PFSK-1 (cell line): ENCODE measurements at regions not wholly inside any gene's neighbourhood (a gene's known extent, or its start where the extent isn't known, plus 50 kb on each side); places are given as distances from the start of the nearest gene placed in this dataset.

Experiments
- FOXP2 ChIP-seq: optimal IDR thresholded peaks from 2 replicates; pipeline ENCODE3; 2011; ENCODE audit warnings: borderline replicate concordance, control low read depth, inconsistent platforms; ENCODE audit not compliant: insufficient read depth; ENCODE audit errors: extremely low read length, extremely low read depth
- POLR2AphosphoS5 ChIP-seq: IDR thresholded peaks from 2 replicates; pipeline ENCODE4 v1.6.1; 2012; ENCODE audit warnings: low read depth, mild to moderate bottlenecking, control low read depth, low read length, moderate library complexity
- SIN3A ChIP-seq: IDR thresholded peaks from 2 replicates; pipeline ENCODE4 v1.6.1; 2012; ENCODE audit warnings: mild to moderate bottlenecking, low read length, moderate library complexity, borderline replicate concordance; ENCODE audit not compliant: insufficient read depth
- TAF1 ChIP-seq: IDR thresholded peaks from 2 replicates; pipeline ENCODE4 v1.6.1; 2012; ENCODE audit warnings: low read length, control low read depth, borderline replicate concordance; ENCODE audit not compliant: insufficient read depth
- TF ChIP-seq, protein P1 (sequence below), 2 experiments: IDR thresholded peaks; 2 replicates each; pipeline versions ENCODE4 v1.6.1 to v1.8.0; 2011 to 2012; ENCODE audit warnings: low read depth in 2 of 2, low read length in 2 of 2, control low read depth in 1 of 2, inconsistent platforms in 1 of 2, mild to moderate bottlenecking in 1 of 2, moderate library complexity in 1 of 2; ENCODE audit not compliant: insufficient read depth in 1 of 2

DNA sequence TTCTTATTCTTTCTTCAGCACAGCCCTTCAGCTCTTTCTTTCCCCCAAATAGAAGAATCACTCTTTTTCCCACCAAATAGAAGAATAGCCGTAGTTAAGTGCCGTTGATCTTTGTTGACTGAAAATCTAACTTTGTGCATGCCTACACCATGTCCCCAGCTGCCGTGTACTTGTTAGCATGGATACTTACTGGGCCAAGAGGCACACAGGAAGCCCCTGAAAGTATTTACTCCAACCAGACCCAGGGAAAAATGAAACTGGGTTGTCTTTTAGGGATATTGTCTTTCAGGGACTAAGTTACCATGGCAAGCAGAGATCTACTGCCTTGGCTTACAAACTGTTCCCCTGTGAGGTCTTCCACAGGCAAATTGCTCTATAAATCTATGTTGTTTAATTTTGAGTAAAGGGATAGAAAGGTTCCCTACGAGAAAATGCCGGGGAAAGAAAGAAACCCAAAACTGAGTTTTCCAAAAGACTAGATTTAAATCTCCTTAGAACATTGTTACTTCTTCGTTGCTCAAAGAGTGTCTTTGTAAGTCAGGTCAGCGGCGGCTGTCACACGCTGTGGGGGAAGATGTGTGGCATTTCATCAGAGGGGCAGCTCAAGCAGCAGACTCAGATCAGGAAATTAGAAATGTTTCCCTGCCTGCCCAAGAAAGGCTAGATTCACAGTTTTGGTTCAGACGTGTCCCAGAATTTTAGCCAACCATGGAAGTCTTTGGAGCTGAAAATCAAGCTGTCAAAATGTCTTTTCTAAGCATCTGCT is 152.7 kb upstream of the PRNP start:
- TF ChIP-seq POLR2AphosphoS5 (no peak), SIN3A (no peak), TAF1 (no peak), FOXP2 (no peak)
- TF ChIP-seq, protein P1, sequence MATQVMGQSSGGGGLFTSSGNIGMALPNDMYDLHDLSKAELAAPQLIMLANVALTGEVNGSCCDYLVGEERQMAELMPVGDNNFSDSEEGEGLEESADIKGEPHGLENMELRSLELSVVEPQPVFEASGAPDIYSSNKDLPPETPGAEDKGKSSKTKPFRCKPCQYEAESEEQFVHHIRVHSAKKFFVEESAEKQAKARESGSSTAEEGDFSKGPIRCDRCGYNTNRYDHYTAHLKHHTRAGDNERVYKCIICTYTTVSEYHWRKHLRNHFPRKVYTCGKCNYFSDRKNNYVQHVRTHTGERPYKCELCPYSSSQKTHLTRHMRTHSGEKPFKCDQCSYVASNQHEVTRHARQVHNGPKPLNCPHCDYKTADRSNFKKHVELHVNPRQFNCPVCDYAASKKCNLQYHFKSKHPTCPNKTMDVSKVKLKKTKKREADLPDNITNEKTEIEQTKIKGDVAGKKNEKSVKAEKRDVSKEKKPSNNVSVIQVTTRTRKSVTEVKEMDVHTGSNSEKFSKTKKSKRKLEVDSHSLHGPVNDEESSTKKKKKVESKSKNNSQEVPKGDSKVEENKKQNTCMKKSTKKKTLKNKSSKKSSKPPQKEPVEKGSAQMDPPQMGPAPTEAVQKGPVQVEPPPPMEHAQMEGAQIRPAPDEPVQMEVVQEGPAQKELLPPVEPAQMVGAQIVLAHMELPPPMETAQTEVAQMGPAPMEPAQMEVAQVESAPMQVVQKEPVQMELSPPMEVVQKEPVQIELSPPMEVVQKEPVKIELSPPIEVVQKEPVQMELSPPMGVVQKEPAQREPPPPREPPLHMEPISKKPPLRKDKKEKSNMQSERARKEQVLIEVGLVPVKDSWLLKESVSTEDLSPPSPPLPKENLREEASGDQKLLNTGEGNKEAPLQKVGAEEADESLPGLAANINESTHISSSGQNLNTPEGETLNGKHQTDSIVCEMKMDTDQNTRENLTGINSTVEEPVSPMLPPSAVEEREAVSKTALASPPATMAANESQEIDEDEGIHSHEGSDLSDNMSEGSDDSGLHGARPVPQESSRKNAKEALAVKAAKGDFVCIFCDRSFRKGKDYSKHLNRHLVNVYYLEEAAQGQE (IDR thresholded peaks at IDR 0.05; ENCODE audit: insufficient read depth in 1 of 2, low read depth in 2 of 2, low read length in 2 of 2), result no peak
